HT-29 (cell line): ENCODE measurements at regions not wholly inside any gene's neighbourhood (a gene's known extent, or its start where the extent isn't known, plus 50 kb on each side); places are given as distances from the start of the nearest gene placed in this dataset.
"Not testable (repeated sequence)": the region's sequence is repeated elsewhere in the genome, so short reads cannot be mapped to it uniquely, and the experiment has no call there.

Experiments used
- DNase-seq: peaks from one replicate; pipeline ENCODE4 v3.0.0-alpha.2; 2015; ENCODE audit warnings: low spot score

- peak; percentile 17 for DNase-seq
These were observed 112.2 kb upstream of the CCZ1B start for GRCh38 chr7:6938284-6938683.

- not testable (repeated sequence) for DNase-seq
These were observed 113.1 kb upstream of the CCZ1B start for GRCh38 chr7:6939126-6939525.

GRCh38 chr7:6939896-6940295 lies 113.8 kb upstream of the CCZ1B start:
- not testable (repeated sequence) for DNase-seq

- not testable (repeated sequence) for DNase-seq
These were observed 120.8 kb upstream of the CCZ1B start for GRCh38 chr7:6946873-6947272.

GRCh38 chr7:6950231-6950630 lies 124.2 kb upstream of the CCZ1B start:
- DNase-seq = peak; percentile 31

- not testable (repeated sequence) for DNase-seq
These were observed 125.5 kb upstream of the CCZ1B start for GRCh38 chr7:6951553-6951952.

GRCh38 chr7:6953138-6953797 lies 127.2 kb upstream of the CCZ1B start:
- peak; percentile 37 for DNase-seq

GRCh38 chr7:6953798-6954181 lies 127.7 kb upstream of the CCZ1B start:
- DNase-seq = peak; percentile 65

- not testable (repeated sequence) for DNase-seq
These were observed 129.3 kb upstream of the CCZ1B start for GRCh38 chr7:6955385-6955784.

GRCh38 chr7:6955990-6956566 lies 130.0 kb upstream of the CCZ1B start:
- not testable (repeated sequence) for DNase-seq

- DNase-seq = not testable (repeated sequence)
These were observed 132.3 kb upstream of the CCZ1B start for GRCh38 chr7:6958371-6958770.

- DNase-seq = not testable (repeated sequence)
These were observed 133.9 kb upstream of the CCZ1B start for GRCh38 chr7:6959942-6960341.

- DNase-seq = not testable (repeated sequence)
These were observed 136.8 kb upstream of the CCZ1B start for GRCh38 chr7:6962871-6963270.

GRCh38 chr7:6965051-6965450 lies 139.0 kb upstream of the CCZ1B start:
- DNase-seq = peak; percentile 67

GRCh38 chr7:6970180-6970579 lies 144.1 kb upstream of the CCZ1B start:
- not testable (repeated sequence) for DNase-seq

GRCh38 chr7:6974876-6975275 lies 148.8 kb upstream of the CCZ1B start:
- DNase-seq = not testable (repeated sequence)

- DNase-seq = not testable (repeated sequence)
These were observed 149.3 kb upstream of the CCZ1B start for GRCh38 chr7:6975346-6975745.

GRCh38 chr7:6977368-6977767 lies 151.3 kb upstream of the CCZ1B start:
- DNase-seq = peak; percentile 52

GRCh38 chr7:6978326-6978725 lies 152.3 kb upstream of the CCZ1B start:
- DNase-seq = not testable (repeated sequence)

GRCh38 chr7:6979456-6979855 lies 153.4 kb upstream of the CCZ1B start:
- peak; percentile 10 for DNase-seq

GRCh38 chr7:6982375-6982774 lies 156.3 kb upstream of the CCZ1B start:
- DNase-seq = not testable (repeated sequence)

GRCh38 chr7:6986892-6987291 lies 160.8 kb upstream of the CCZ1B start:
- DNase-seq = not testable (repeated sequence)

- not testable (repeated sequence) for DNase-seq
These were observed 162.5 kb upstream of the CCZ1B start for GRCh38 chr7:6988608-6989007.
